ENCODE measurements at regions not wholly inside any gene's neighbourhood (a gene's known extent, or its start where the extent isn't known, plus 50 kb on each side); places are given as distances from the start of the nearest gene placed in this dataset.

DNA sequence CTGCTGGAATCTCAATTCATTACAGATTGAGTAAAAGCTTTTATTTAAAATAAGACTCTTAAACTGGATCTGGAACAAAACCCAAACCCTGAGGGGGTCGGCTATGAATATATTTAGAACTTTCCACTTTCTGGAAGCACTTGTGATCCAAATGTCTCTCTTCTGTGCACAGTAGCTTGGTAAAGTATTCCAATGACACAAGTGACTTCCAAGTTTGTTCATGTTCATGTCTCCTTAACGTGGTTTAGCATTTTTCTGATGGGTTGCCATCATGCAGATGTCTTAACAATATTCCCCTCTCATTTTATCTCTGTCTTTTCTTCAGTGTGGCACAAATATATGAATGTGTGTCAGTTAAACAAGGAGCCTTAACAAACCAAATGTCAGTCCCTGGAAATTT is 191.9 kb upstream of the SORCS1 start:
- TF ChIP-seq POLR2A (IDR thresholded peaks at IDR 0.05) (no peak), EP300 (IDR thresholded peaks at IDR 0.05) (no peak)
- TF ChIP-seq, protein P1, sequence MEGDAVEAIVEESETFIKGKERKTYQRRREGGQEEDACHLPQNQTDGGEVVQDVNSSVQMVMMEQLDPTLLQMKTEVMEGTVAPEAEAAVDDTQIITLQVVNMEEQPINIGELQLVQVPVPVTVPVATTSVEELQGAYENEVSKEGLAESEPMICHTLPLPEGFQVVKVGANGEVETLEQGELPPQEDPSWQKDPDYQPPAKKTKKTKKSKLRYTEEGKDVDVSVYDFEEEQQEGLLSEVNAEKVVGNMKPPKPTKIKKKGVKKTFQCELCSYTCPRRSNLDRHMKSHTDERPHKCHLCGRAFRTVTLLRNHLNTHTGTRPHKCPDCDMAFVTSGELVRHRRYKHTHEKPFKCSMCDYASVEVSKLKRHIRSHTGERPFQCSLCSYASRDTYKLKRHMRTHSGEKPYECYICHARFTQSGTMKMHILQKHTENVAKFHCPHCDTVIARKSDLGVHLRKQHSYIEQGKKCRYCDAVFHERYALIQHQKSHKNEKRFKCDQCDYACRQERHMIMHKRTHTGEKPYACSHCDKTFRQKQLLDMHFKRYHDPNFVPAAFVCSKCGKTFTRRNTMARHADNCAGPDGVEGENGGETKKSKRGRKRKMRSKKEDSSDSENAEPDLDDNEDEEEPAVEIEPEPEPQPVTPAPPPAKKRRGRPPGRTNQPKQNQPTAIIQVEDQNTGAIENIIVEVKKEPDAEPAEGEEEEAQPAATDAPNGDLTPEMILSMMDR (IDR thresholded peaks at IDR 0.05): no peak

All from tibial nerve (tissue), 4 donors.